Right ventricle myocardium superior (tissue), 1 donor: ENCODE measurements at regions not wholly inside any gene's neighbourhood (a gene's known extent, or its start where the extent isn't known, plus 50 kb on each side); places are given as distances from the start of the nearest gene placed in this dataset.
A peak's percentile ranks its signal among the peaks of the same experiment; 100 is the strongest.
"Not testable (repeated sequence)": the region's sequence is repeated elsewhere in the genome, so short reads cannot be mapped to it uniquely, and the experiment has no call there.

Experiments used
- ATAC-seq: fragments of 200-7000 bp; cut with Tn5 transposase; one replicate; pipeline ENCODE4 v1.9.1; 2020; ENCODE audit warnings: mild to moderate bottlenecking; ENCODE audit not compliant: poor library complexity
- DNase-seq: peaks from one replicate; pipeline ENCODE4 v3.0.0-alpha.2; 2020
- intact Hi-C: fragments of 100-400 bp; cut with DNase I; formaldehyde crosslinking; loops from one replicate; pipeline ENCODE4 v1.11.2; 2022
- donor health status: DM: no; HTN: yes; CAD: no; lungs with severe emphysema.

DNA sequence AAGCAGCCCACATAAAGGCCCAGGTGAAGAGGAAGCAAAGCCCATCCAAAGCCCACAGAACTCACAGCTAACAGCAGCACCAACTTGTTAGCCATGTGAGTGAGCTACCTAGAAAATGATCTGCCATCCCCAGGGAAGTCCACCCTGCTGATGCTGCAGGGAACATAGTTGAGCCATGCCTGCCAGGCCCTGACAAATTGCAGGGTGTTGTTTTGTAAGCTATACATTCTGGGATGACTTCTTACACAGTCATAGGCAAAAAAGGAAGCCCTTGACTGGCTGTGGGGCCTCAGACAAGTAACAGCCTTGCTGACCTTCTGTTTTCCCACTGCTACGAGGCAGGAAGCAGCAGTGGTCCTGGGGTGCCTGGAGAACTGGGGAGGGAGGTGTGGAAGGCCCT, 262.7 kb downstream of the MATN1 start:
- DNase-seq: no peak
- intact Hi-C loops: no loop called here

DNA sequence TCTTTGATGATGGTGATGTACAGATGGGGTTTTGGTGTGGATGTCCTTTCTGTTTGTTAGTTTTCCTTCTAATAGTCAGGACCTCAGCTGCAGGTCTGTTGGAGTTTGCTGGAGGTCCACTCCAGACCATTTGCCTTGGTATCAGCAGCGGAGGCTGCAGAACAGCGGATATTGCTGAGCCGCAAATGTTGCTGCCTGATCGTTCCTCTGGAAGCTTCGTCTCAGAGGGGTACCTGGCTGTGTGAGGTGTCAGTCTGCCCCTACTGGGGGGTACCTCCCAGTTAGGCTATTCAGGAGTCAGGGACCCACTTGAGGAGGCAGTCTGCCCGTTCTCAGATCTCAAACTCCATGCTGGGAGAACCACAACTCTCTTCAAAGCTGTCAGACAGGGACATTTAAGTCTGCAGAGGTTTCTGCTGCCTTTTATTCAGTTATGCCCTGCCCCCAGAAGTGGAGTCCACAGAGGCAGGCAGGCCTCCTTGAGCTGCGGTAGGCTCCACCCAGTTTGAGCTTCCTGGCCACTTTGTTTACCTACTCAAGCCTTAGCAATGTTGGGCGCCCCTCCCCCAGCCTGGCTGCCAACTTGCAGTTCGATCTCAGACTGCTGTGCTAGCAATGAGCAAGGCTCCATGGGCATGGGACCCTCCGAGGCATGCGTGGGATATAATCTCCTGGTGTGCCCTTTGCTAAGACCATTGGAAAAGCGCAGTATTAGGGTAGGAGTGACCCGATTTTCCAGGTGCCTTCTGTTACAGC, 264.5 kb downstream of the MATN1 start:
- ATAC-seq, DNase-seq, intact Hi-C loops: not testable (repeated sequence)

More for the DNA sequence above, 262.7 kb downstream of the MATN1 start:
- no peak for ATAC-seq

DNA sequence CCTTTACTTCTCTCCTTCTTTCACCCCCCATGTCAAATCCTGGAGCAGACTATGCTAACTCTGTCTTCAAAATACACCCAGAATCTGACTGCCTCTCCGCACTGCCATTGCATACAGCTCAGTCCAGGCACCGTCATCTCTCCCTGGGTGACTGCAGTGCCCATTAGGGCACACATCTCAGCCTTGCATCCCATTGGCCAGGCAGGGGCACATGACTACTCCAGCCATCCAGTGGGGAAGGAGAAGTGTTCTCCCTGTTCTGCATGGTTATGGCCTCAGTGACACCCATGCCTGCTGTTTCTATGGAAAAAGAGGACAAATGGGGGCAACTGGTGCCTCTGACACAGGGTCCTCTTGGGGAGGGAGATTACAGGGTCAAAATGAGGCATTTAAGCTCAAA, 270.5 kb downstream of the MATN1 start:
- intact Hi-C loops: no loop called here
- DNase-seq (no peak), ATAC-seq (no peak)

DNA sequence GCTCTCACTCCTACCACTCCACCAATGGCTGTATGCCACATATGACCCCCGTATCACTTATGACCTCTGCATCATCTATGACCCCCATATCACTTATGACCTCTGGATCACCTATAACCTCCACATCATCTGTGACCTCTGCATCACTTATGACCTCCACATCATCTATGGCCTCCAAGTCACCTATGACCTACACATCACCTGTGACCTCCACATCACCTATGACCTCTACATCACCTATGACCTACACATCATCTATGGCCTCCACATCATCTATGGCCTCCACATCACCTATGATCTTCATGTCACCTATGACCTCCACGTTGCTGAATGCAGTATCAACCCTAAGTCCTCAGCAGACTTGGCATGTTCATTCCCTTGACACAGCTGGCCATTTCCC, 271.2 kb downstream of the MATN1 start:
- intact Hi-C loops: no loop called here
- ATAC-seq (no peak), DNase-seq (no peak)

DNA sequence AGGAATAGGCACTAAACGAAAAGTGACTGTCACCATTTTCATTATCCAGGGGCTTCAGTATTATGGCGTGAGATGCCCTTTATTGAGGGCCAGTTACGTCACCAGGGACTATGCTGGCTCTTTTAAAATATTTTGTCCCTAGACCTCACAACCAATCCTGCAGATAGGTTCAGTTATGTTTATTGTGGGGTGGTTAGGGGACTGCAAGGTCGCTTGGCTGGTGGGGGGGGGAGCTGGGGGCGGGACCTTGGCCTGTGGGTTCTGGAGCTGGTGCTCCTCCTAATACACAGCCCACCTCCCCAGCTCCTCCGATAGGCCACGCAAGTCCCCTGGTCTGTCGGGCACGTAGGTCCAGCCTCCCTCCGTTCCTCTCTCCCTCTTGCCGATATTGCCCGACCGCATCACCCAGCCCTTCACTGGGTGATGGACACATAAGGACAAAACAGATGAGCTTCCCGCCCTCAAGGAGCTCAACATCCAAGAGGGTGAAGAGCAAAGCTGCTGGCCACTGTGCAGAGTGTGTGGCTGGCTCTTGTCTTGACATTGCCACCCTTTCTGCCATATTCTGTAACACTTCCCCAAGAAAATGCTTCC, 271.8 kb downstream of the MATN1 start:
- ATAC-seq: no peak
- intact Hi-C loops: no loop called here
- no peak for DNase-seq

DNA sequence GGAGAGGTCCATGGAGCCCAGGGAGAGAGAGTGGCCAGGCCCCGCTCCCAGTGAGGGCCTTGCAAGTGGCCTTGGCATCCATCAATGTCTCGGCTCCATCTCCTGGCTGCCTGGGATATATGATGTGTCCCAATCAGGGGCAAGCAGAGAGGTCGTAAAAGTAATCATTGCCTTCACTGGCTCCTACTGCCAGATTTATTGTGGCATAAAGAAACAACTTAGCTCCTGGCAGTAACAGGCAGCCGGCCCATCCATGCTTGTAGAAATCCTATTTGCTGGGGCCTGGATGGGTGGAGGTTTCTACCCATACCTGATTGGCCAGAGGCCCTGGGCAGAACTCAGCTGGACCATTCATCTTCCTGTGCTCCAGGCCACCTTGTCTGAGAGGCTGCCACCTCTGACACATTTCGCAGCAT, 272.6 kb downstream of the MATN1 start:
- no peak for ATAC-seq
- no peak for DNase-seq
- intact Hi-C loops: no loop called here

DNA sequence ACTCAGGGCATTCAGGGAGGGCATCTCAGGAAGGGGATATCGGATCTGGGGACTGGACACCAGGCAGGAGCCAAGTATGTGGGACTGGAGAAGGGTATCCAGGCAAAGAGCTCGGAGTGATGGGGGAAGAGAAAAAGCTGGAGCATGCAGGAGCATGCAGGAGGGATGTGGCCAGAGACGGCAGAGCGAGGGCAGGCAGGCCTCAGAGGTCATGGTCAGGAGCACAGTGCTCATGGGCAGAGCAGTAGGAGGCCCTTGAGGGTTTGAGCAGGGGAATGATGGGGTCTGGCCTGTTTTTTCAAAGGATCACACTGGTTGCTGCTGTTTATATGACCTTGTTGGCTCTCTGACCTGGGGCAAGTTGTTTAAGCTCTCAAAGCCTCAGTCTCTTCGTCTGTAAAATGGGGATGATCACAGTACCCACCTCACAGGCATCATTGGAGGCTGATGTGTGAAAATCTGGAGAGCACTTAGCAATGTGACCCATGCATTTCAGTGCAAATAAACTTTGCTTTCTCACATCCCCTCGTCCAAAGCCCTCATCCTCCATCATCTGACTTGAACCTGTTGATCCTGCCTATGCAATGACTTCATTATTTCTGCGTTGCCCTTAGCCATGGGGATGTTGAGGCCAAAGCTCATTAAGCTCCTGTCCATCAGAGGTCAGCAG, 273.1 kb downstream of the MATN1 start:
- ATAC-seq: no peak
- intact Hi-C loops: no loop called here
- DNase-seq: no peak

DNA sequence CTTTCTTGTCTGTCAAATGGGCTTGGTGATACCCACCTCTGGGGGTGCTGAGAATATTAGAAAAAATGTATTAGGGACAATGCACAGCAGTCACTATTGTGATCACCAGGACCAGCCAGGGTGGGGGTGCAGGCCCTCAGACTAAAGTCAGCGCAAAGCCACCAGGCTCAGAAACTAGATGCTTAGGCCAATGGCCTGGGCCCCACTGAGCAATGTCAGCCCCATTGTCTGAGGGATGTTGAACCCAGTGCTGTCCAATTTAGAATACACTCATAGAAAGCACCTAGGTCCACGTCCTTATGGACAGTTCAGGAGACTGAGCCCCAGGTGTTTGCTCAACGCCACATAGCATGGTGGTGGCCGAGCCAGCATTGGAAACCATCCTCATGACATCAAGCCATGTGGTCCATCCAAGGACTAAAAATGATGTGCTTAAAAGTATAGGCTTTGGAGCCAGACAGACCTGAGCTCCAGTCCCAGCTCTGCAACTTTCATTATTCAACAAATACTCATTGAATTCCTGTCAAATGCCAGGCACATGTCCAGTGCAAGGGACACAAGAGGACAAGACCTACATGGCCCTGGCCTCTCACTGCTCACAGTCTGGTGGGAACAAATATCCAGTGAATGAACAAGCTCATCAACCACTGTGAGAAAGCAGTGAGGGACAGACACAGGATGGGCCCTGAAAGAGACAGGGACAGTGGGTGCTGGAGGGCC, 273.8 kb downstream of the MATN1 start:
- intact Hi-C loops: no loop called here
- no peak for ATAC-seq
- no peak for DNase-seq

DNA sequence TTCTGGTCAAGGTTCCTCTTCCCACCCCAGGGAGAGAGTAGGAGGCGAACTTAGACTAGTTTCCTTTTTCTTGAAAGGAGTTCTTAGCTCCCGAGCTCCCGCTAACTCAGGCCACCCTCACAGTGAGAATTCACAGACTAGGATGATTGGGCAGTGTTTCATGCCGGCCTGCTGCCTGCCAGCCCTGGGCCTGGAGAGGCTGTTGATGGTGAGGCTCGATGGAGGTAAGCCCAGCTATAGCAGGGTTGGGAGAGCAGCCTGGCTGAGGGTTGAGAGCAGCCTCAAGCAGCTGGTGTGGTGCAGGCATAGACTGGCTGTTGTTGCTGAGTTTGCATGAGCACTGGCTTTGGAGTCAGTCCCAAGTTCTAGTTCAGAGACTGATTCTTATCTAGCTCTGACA, 274.4 kb downstream of the MATN1 start:
- intact Hi-C loops: no loop called here
- DNase-seq: no peak
- ATAC-seq: no peak

DNA sequence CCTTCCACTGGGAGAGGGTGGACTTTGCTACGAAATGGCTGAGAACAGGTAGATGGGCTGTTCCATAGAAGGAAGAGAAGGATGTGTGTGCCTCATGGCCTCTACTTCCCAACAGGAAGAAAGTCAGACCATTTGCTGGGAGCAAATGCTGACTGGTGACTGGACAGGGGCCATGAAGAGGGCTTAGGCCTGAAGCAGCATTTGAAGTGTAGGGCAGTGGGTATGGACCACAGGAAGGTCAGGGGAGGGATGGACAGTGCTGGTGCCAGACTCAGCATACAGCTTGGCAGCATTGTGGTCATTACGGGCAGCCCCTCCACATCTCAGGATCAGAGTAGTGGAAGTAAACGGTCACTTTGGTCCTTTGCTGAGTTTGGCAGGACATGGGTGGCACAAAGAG, 275.7 kb downstream of the MATN1 start:
- DNase-seq (no peak), ATAC-seq (no peak)
- intact Hi-C loops: no loop called here

DNA sequence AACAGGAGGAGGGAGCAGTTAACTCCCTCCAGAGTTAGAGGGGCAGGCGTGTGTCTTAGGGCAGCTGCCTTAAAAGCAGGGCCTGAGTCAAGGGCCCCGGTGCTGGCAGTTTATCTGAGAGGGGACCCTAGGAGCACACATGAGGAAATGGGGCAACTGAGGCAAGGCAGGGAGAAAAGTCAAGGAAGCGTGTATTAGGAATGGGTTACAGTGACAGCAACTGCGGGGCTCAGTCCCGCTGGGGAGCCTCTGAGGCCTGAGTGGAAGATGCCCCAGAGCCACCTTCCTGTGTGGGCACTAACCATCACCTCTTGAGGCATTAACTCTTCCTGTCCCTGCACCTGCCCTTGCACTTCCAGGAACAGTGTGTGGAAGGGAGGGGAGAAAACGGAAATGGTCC, 276.3 kb downstream of the MATN1 start:
- no peak for DNase-seq
- no peak for ATAC-seq
- intact Hi-C loops: no loop called here

DNA sequence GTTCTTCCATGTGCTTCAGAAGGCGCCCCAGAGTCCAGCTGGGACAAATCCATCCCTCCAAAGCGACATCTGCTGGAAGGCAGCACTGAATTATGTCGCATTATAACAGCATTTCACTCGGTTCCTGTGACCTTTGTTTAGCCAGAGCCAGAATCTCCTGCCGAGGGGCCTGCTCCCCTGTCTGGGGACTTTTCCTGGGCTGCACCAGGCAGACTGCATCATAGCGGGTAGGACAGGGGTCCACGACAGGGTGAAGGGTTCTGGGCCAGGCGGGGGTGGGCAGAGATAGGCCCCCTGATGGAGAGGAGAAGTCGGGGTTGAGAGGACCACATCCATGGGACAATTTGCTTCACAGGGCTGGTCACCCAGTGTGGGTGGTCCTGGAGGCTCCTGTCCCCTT, 276.9 kb downstream of the MATN1 start:
- intact Hi-C loops: no loop called here
- no peak for DNase-seq
- no peak for ATAC-seq

DNA sequence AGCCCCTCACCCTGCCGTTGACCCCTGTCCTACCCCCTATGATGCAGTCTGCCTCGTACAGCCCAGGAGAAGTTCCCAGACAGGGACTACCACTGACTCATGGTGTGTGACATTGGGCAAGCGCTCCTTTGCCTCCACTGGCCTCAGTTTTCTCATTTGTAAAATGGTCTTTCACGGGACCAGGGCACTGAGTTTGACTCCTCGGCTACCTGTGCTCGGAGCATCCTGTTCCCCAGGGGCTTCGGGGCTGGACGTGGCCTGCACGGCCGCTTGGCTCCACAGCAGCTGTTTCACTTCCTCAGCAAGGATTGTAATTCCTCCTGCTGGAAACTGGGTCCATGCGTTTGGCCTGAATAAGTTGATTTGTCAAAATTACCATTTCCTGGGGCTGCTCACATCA, 277.3 kb downstream of the MATN1 start:
- intact Hi-C loops: no loop called here
- ATAC-seq (no peak), DNase-seq (no peak)

DNA sequence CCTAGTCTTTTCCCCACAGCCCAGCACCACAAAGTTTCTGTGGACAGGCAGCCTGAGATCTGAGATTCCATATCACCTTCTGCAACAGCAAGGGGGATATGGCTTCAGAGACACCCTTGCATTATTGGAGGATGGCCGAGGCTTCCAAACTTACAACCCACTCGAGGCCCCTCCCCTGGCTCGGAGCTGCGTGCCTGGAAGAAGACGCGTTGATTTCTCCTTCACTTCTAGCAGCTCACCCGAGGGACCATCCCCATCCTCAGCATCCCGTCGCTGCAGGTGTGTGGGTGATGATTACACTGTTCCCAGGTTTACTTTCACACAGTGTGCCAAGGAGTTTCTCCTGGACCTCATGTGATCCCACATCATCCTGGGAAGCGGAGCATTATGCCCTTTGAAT, 277.9 kb downstream of the MATN1 start:
- intact Hi-C loops: no loop called here
- DNase-seq (no peak), ATAC-seq (no peak)

DNA sequence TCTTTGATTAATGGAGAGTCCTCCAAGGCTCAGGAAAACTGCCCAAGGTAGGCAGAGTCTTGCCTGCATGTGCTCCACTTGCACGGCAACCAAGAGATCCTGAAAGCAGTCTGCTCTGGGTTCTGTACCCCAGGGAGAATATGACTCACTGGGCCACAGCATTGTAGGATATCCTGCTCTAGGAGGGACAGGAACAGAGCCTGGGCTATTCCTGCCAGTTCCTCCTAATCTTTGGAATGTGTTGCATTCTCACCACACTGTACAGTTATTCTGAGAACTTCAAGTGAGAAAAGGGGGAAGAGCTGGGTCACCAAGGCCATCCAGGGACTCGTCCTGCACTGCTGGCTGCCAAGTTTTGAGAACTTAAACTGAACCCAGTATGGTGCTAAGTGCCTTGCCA, 278.5 kb downstream of the MATN1 start:
- intact Hi-C loops: no loop called here
- DNase-seq (no peak), ATAC-seq (peak; percentile 59)

DNA sequence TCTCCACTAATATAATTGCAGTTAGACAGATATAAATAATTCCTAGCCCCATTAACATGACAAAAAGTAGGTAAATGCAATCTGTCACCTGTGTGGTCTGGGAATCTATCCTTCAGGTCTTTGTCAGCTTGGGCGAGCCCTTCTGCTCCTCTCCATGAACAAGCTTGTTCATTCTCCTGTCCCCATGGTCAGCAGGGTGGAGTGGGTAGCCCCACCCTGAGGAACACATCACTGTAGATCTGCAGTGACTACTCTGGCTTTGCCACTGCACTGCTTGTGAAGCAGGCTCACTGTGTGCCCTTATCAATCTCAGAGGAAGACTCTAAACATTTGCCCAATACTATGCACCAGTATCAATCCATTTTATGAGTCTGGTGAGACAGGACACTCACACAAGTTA, 279.0 kb downstream of the MATN1 start:
- intact Hi-C loops: no loop called here
- DNase-seq (no peak), ATAC-seq (no peak)

DNA sequence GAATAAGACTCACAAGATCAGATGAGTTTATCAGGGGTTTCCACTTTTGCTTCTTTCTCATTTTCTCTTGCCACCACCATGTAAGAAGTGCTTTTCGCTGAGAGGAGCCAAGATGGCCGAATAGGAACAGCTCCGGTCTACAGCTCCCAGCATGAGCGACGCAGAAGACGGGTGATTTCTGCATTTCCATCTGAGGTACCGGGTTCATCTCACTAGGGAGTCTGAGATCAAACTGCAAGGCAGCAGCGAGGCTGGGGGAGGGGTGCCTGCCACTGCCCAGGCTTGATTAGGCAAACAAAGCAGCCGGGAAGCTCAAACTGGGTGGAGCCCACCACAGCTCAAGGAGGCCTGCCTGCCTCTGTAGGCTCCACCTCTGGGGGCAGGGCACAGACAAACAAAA, 285.1 kb downstream of the MATN1 start:
- intact Hi-C loops, DNase-seq, ATAC-seq: not testable (repeated sequence)

DNA sequence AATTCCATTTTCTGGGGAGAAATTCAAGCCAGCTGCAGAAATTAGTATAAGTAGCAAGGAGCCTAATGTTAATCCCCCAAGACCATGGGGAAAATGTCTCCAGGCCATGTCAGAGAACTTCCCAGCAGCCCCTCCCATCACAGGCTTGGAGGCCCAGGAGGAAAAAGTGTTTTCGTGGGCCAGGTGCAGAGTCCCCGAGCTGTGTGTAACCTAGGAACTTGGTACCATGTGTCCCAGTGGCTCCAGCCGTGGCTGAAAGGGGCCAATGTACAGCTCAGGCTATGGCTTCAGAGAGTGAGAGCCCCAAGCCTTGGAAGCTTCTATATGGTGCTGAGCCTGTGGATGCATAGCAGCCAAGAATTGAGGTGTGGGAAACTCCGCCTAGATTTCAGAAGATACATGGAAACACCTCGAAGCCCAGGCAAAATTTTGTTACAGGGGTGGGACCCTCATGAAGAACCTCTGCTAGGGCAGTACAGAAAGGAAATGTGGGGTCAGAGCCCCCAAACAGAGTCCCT, 286.3 kb downstream of the MATN1 start:
- no peak for ATAC-seq
- DNase-seq: no peak
- intact Hi-C loops: no loop called here

DNA sequence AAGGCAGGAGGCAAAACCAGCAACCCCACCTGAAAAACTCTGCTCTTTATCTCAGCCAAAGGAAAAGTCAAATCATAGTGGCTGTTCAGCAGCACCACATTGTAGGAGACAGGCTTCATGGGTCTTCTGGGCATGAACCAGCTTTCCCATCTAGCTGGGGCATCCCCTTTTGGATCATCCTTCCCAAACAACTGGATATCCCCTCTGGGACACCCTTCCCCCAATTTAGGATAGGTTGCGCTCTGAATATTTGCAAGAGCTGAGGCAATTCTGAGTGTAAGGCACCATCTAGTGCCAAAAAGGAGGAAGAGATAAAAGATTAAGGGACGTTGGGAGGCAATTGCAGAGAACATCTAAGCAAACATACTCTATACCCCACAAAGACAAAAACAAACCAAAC, 295.8 kb downstream of the MATN1 start:
- ATAC-seq: no peak
- DNase-seq: no peak
- intact Hi-C loops: no loop called here
